ENCODE measurements at regions not wholly inside any gene's neighbourhood (a gene's known extent, or its start where the extent isn't known, plus 50 kb on each side); places are given as distances from the start of the nearest gene placed in this dataset.
"Not testable (repeated sequence)": the region's sequence is repeated elsewhere in the genome, so short reads cannot be mapped to it uniquely, and the experiment has no call there.

DNA sequence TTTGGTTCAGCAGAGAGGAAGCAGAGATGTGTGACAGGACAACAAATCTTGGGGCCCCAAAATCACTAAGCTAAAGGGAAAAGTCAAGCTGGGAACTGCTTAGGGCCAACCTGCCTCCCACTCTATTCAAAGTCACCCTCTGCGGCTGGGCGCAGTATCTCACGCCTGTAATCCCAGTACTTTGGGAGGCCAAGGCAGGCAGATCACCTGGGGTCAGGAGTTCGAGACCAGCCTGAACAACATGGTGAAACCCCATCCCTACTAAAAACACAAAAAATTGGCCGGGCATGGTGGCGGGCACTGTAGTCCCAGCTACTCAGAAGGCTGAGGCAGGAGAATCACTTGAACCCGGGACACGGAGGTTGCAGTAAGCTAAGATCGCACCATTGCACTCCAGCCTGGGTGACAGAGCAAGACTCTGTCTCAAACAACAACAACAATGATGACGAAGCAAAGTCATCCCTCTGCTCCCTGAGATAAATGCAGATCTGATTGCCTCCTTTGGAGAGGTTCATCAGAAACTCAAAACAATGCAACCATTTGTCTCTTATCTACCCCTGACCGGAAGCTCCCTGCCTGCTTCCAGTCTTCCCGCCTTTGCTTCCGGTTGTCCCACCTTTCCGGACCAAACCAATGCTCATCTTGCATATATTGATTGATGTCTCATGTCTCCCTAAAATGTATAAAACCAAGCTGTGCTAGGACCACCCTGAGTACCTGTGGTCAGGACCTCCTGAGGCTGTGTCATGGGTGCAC is 136.4 kb upstream of the AFDN start:
- not testable (repeated sequence) for DNase-seq (ENCODE audit: low read depth in 2 of 2)

DNA sequence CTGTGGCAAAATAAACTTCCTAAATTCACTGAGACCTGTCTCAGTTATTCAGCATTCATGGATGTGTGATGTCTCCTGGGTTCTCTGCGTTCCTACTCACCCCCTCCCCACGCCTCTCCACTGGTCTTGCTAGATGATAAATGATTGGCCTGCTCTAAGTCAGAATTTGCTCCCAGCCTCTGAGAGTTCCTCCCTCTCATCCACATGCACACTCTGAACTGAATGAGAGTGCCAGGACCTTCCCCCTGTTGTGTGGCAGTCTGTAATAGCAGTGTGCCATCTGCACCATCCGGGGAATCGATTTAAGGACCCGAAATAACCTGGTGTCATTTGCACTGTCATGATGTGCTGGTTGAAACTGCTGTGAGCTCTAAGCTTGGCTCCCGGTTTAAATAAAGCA is 135.8 kb upstream of the AFDN start:
- no peak for DNase-seq (ENCODE audit: low read depth in 2 of 2)

DNA sequence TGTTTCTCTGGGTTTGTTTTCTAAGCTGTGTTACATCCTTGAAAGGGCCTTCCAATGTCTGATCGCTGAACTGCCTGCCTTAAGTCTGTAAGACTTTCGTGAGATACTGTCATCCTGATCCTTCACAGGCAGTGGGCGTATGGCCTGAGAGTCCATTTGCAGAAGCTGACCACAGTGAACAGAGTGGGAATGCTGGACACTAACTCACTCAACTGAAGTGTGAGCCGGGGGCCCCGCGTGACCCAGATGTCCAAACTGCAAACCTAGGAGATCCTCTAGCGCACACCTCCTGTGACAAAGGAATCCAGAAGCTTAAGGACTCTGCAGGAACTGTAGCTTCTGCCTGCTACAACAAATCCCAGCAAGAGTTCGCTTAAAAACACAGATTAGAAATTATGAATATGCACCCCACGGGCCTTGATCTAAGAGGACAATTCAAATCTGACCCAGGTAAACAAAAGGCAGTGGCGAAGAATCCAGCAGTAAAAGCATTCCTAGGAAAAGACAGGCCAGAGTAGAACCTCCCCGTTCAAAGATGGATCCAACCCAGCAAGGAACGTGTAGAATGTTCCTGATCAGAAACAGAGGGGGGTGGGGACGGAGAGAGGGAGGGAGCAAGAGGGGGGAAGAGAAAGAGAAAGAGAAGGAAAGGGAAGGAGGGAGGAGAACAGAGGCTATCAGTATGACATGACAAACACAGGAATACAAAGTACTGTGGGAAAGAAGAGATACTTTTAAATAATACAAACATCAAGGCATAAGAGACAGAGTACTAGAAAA is 135.0 kb upstream of the AFDN start:
- no peak for DNase-seq (ENCODE audit: low read depth in 2 of 2)

DNA sequence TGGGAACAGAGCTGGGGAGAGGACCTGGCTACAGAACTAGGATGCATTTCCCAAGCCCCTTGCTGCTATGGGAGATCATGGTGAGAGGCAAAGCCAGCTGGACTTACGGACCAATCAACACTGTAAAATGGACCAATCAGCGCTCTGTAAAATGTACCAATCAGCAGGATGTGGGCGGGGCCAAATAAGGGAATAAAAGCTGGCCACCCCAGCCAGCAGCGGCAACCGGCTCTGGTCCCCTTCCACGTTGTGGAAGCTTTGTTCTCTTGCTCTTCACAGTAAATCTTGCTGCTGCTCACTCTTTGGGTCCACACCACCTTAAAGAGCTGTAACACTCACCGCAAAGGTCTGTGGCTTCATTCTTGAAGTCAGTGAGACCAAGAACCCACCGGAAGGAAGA is 133.2 kb upstream of the AFDN start:
- DNase-seq (ENCODE audit: low read depth in 2 of 2) = not testable (repeated sequence)

DNA sequence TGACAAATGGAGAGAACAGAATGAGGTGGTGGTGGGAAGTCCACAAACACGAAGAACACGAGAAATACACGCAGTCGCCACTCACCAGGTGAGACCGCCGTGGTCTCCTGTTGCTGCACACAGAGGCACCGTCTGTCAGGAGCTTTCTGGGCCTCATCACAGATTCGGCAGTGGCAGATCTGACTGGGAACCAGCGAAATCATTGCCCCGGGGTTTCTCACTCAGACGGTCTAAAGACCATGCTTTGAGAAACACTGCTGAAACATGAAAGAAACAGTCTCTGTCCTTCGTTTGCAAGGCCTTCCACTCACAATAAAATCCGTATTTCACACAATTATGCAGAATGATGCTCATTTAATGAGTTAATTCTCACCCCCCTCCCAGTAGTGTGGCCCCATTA is 130.9 kb upstream of the AFDN start:
- no peak for DNase-seq (ENCODE audit: low read depth in 2 of 2)

DNA sequence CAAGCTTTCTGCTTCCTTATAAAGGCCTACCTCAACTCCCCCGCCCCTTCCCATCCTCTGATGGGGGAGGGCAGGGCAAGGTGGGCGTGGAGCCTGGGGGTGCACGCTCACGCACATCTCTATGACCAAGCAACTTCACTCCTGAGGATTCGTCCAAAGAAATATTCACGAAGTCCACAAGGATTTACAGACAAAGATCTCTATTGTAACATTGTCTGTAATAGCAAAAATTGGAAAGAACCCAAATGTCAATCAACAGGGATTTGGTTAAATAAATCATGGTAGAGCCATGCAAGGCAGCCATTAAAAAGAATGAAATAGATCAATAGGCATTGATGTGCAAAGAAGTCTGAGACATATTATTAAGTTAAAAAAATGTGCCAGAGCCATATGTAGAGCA is 130.4 kb upstream of the AFDN start:
- DNase-seq (ENCODE audit: low read depth in 2 of 2) = no peak

DNA sequence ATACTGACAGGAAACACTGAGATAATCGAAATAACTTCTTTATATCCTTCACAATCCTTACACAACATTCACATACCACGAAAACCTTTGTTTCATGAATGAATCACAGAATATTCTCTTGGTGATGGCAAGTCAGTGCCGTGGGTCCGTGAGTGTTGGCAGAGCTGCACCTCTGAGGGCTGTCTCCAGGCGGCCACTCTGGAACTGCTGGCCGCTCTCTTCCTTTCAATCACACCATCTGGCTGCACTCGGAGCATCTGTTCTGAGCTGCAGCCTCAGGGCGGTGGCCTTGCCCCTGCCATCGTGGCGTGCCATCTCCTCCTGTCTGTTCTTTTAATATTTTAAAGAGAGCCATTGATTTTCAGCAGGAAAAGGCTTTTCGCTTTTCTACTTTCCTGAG is 129.4 kb upstream of the AFDN start:
- DNase-seq (ENCODE audit: low read depth in 2 of 2) = no peak

DNA sequence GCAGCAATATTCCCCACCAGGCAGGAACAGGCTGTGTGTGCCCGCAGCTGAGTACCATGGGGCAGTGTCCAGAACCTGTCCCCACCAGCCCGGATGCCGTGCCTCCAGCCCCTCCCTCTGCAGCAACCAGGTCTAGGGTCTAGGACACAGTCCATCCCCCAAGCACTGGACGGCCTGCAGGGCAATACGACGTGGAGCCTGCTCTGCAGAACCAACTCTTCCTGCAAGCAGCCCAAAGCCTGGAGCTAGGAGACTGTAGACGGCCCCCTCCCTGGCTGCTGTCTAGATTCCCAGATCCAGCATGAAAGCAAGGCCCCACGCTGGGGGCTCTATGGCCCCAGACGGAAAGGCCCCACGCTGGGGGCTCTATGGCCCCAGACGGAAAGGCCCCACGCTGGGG is 128.2 kb upstream of the AFDN start:
- DNase-seq (ENCODE audit: low read depth in 2 of 2) = no peak

DNA sequence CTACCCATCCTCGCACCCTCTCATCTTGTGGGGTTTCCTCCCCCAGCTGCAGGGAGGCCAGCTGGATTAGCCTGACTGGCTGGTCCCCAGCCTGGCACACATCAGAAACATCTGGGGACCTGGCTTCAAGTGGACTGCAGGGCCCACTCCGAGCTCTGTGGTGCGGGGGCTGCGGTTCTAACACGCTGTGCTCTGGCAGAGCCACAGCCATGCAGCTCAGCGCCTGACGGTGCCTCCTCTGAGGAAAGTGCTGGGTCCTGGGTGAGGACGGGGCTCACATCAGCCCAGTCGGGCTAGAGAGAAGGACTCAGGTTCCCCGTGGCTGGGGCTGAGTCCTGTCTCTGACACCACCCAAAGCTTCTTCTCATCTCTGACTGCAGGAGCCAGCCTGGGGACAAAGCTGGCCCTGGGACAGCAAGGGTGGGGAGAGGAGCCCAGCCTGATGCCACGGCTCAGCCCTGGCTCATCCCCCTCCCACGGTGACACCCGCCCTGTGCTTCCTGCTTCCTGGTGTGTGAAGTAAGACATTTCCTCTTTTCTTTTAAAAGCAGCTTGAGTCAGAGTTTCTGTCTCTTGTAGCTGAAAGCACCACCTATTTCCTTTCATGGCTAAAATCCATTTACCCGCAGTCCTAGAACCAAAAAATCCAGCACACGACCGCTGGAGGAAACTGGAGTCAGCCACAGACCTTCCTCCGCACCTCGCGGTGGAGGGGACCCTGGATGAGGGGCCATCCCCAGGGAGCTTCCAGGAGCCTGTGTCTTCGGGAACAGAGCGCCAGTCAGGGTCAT is 127.4 kb upstream of the AFDN start:
- peak; percentile 28 to 32 for DNase-seq (ENCODE audit: low read depth in 2 of 2)

DNA sequence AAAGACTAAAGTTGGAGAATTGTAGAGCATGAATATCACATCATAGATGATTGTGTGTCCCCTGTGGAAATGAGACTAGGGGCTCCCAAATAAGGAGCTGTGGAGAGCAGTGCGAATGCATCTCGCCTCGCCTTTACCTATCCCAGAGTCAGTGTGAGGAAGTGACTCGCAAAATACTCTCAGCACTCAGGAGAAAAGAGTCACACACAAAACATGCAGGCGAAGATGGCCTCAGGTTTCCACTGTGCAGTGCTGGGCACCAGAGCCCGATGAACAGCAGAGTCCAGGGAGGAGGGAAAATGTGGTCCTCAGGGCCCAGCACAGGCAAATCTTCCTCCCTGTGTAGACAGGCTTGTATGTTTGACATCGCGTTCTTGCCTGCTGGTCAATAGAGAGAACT is 126.5 kb upstream of the AFDN start:
- no peak for DNase-seq (ENCODE audit: low read depth in 2 of 2)

DNA sequence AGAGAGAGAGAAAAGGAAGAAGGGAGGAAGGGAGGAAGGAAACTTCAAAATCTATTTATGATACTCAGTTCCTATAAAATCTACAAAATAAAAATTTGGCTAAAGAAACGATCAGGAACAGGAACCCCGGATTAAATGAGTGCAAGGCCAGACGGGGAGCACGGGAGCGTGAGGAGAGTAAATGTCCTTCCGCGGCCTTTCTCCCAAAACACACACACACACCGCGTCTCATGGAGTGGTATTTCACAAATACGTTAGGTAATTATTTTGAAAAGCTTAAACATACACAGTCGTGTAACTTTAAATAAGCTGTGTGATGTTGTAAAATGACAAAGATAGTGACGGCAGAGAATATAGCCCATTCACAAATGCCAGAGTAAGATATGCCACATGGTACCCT is 125.7 kb upstream of the AFDN start:
- DNase-seq (ENCODE audit: low read depth in 2 of 2) = no peak

DNA sequence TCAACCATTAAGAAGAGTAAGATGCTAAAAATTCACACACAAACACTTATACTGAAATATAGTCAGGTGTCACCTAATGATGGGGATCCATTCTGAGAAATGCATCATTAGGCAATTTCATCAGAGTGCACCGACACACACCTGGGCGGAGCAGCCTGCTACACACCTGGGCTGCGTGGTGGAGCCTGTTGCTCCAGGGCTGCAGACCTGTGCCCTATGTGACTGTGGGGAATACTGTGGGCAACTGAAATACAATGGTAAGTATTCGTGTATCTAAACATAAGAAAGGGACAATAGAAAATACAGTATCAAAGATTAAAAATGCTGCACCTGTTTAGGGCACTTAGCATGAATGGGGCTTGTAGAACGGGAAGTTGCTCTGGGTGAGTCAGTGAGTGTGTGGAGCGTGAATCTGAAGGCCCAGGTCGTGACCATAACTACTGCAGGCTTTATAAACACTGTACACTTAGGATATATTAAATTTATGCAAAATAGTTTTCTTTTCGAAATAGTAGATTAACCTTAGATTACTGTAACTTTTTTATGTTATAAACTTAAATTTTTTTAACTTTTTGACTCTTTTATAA is 124.4 kb upstream of the AFDN start:
- no peak for DNase-seq (ENCODE audit: low read depth in 2 of 2)

DNA sequence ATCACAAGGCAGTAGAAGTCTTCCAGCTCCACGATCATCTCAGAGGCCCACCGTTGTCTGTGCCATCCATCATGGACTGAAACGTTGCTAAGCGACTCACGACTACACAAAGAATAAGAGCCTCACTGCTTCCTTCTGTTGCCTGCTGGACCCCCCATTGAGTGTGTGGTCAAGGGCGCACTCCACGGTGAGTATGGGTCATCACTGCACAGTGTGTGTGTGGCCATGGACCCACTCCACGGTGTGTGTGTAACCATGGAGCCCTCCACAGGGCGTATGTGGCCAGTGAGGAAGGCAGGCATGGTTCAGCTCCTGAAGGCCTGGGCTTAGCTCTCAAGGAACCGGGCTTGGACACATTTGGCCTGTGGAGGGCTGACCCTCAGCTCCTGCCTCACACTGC is 123.4 kb upstream of the AFDN start:
- no peak for DNase-seq (ENCODE audit: low read depth in 2 of 2)

DNA sequence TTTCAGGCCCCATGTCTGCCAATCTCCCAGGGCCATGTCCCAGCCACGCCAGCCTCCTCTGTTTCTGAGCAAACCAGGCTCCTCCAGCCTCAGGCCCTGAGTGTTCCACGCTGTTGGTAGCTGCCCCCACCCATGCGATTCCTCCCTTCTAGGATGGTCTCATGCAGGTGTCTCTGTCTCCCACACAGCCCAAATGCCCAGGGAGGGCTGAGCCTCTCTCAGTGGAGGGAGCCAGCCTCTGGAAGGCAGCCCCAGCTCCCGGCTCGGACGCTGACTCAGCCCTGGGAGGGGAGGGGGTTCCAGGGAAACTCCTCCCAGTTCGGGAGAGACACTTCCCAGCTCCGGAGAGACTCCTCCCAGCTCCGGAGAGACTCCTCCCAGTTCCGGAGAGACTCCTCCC is 122.9 kb upstream of the AFDN start:
- no peak for DNase-seq (ENCODE audit: low read depth in 2 of 2)

DNA sequence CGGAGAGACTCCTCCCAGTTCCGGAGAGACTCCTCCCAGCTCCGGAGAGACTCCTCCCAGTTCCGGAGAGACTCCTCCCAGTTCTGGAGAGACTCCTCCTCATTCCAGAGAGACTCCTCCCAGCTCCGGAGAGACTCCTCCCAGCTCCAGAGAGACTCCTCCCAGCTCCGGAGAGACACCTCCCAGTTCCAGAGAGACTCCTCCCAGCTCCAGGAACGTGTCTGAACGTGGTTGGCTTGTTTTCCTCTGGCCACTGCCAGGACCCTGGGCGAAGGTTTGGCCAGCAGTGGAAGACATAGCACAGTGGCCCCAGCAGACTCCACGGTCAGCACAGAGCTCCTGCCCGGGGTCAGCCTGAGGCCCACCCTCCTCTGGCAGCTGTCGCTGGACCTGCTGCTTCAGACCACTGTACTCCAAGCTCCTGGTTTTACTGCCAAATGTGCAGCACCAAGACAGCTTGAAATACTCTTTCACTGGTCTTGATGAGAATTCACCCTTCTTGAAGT is 122.3 kb upstream of the AFDN start:
- DNase-seq (ENCODE audit: low read depth in 2 of 2) = no peak

DNA sequence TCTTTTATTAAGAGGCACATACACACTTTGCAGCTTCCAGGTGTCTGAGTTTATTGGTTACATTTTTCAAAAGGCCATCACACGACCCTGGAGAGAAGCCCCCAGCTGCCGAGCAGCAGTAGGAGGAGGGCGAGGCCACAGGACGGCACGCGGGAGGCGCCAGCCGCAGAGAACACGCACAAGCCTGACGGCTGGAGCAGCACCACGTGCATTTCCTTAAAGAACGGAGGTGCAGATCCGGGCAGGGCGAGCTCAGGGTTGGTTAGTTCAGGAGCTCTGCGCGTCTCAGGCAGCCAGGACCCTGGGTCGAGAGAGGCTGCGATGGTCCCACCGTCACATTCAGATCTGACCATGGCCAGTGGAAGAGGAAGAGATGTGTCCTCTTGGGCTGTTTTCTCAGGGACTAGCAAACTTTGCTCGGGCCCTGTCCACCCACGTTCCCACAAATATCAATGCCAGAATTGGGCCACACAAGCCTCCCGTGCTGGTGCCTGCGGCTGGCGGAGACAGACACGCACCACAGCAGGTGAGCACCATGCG is 121.4 kb upstream of the AFDN start:
- DNase-seq (ENCODE audit: low read depth in 2 of 2) = no peak

DNA sequence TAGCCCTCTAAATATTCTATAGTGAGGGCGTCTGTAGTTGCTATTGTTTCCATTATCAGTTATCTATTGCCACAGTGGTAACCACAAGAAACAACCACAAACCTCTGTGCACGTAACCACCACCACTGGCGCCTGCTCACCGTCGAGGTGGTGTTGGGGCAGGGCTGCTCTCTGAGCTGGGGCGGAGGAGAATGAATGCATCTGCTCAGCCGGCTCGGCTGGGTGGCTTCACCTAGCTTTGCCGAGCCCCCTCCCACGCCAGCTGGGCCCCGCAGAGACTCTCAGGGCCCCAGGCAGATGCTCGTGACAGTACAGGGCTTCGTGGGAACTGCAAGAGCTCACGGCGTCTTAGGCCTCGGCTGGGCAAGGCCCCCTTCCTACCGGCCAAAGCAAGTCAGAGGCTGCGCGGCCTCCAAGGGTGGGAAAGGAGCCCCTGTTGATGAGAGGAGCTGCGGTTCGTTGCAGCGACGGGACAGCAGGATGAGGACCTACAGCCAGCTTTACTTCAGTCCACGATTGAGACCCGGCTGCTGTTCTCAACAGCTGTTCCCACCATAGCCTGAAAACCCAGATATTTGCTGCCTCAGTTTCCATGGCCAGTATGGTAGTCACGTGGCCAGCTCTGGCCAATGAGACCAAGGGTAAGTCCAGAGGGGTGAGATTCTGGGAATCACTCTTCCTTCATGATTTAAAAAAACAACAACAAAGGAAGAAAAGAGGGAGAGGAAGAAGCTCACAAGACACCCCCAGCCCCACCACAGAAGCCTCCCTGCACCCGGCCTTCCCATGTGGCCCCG is 120.2 kb upstream of the AFDN start:
- peak; percentile 51 for DNase-seq (ENCODE audit: low read depth in 2 of 2)

DNA sequence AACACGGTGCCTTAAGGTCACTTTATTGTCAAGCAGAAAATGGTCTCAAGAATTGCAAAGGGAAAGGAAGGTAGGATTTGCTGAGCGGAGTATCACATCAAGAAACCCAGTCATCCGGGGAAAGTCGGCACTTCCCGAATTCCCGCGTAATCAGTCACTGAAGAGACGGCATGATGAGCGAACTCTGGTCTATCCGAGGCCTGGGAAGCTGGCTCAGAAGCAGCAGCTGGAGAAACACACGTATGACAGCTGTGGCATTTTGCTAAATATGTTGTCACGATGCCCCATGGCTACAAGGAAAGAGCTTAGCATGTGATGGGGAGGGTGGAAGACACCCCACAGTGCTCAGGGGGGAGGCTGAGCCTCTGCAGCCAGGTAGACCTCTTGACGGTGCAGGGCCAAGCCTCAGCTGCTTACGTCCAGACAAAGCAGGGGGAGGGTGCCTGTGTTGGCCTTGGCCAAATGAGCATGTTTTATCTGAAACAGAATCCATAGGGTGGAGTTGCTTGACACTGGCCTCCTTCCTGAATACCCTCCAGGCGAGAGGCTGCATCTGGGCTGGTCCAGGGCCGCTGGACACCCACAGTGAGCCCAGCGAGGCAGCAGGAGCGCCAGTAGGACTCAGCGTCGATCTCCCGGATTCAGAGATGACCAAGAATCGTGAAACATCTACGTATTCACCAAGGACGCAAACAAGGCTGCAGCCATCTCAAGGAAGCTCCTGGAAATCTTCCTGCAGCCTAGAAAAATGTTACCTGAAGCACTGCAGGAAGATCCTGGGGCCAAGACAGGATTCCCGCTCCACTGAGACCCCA is 118.8 kb upstream of the AFDN start:
- DNase-seq (ENCODE audit: low read depth in 2 of 2) = no peak

DNA sequence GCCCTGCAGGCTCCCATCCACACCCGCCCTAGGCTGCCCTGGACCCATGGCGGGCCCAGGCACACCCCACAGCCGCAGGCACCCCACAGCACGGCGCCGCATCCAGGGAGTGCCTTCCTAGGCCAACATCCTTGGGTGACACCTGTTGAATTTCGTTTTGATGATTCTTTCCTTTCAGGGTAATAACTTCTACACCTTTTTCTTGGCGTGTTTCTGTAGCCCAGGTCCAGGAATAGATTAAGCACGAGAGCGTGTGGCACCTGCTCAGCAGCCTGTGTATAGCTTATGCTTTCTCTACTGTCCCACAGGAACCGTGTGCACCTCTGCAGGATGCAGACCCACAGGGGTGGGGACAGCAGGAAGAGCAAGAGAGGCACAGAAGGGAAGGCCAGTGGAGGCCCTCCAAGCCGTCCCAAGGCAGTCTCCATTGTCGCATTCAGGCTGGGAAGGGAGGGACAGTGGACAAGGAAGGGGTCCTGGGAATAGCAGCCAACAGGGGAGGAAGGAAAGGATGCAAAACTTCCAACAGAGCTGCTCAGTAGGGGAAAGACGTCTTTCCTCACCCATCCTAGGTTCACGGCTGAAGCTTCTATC is 118.1 kb upstream of the AFDN start:
- no peak for DNase-seq (ENCODE audit: low read depth in 2 of 2)

DNA sequence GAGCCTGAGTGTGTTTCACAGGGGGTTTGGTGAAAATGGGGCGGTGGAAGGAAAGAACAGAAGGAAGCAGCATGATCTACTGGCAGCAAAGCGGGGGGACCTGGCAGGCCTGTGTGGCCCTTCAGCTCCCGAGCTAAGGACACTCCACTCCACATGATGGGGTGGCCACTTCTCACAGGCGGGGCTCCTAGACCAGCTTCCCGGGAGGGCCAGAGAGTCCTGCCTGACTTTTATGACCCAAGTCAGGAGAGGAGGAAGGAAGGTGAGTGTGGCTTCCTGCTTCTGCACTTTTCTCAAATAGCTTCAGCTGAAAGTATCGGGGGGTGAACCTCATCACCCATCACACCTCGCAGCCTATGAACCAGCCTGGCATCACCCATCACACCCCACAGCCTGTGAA is 117.5 kb upstream of the AFDN start:
- no peak for DNase-seq (ENCODE audit: low read depth in 2 of 2)
